Panc1 (cell line): ENCODE measurements at regions not wholly inside any gene's neighbourhood (a gene's known extent, or its start where the extent isn't known, plus 50 kb on each side); places are given as distances from the start of the nearest gene placed in this dataset.

Source experiments
- ATAC-seq: fragments of 200-7000 bp; cut with Tn5 transposase; 2 replicates; pipeline ENCODE4 v1.9.1; 2020; ENCODE audit warnings: mild to moderate bottlenecking, moderate library complexity
- BruUV-seq: library from RNA; stranded (reverse); fragments of 400-500 nt; replicated peaks from 2 replicates; lab custom pipeline; 2021; lab: Mats Ljungman, UMichigan
- CTCF ChIA-PET: fragments of 300-600 bp; sonication (Branson Sonifier 250); formaldehyde crosslinking; loops from one replicate; lab custom pipeline; 2022; ENCODE audit warnings: antibody characterized with exemption; lab: Charles Lee
- POLR2A ChIA-PET: fragments of 300-600 bp; sonication (Branson Sonifier 250); formaldehyde crosslinking; loops from one replicate; lab custom pipeline; 2022; ENCODE audit warnings: antibody characterized with exemption; lab: Charles Lee
- DNase-seq: peaks from one replicate; pipeline ENCODE4 v3.0.0-alpha.2; 2010; ENCODE audit warnings: low read depth, low spot score
- H3K27ac ChIP-seq: 2 replicates; pipeline ENCODE4 v1.5.1; 2011; ENCODE audit warnings: mild to moderate bottlenecking, low read length, inconsistent platforms
- H3K27me3 ChIP-seq: fragments of 200-500 bp; sonication (Bioruptor generic); 2 replicates; pipeline ENCODE4 v1.6.0; 2014; ENCODE audit warnings: low read length, inconsistent platforms; ENCODE audit not compliant: control insufficient read depth, insufficient read depth
- H3K36me3 ChIP-seq: fragments of 200-500 bp; sonication (Bioruptor generic); 2 replicates; pipeline ENCODE4 v1.5.1; 2014; ENCODE audit warnings: inconsistent platforms, mild to moderate bottlenecking, low read length, moderate library complexity; ENCODE audit not compliant: control insufficient read depth, insufficient read depth
- H3K4me1 ChIP-seq: 2 replicates; pipeline ENCODE4 v1.5.1; 2011; ENCODE audit warnings: inconsistent platforms, mild to moderate bottlenecking, low read length, moderate library complexity; ENCODE audit not compliant: control insufficient read depth, insufficient read depth
- H3K4me3 ChIP-seq, 2 experiments: 2 replicates each; pipeline ENCODE4 v1.5.1; 2011 to 2012; ENCODE audit warnings: low read depth in 2 of 2, low read length in 2 of 2, mild to moderate bottlenecking in 2 of 2, inconsistent platforms in 1 of 2, moderate library complexity in 1 of 2
- H3K9me3 ChIP-seq: fragments of 200-500 bp; sonication (Bioruptor generic); 2 replicates; pipeline ENCODE4 v1.5.1; 2014; ENCODE audit warnings: low read depth, mild to moderate bottlenecking, inconsistent platforms, low read length, moderate library complexity; ENCODE audit not compliant: control insufficient read depth, insufficient read depth
- CTCF ChIP-seq: fragments of 450-650 bp; IDR thresholded peaks from 2 replicates; pipeline ENCODE4 v1.5.1; 2017; ENCODE audit warnings: mild to moderate bottlenecking
- POLR2AphosphoS5 ChIP-seq: IDR thresholded peaks from 2 replicates; pipeline ENCODE4 v1.6.1; 2012; ENCODE audit warnings: mild to moderate bottlenecking, low read depth, low read length, moderate library complexity
- REST ChIP-seq, 2 experiments: IDR thresholded peaks; 2 replicates each; pipeline ENCODE4 v1.6.1; 2011 to 2012; ENCODE audit warnings: low read depth in 2 of 2, control low read depth in 1 of 2, low read length in 1 of 2, mild to moderate bottlenecking in 1 of 2, moderate library complexity in 1 of 2; ENCODE audit not compliant: insufficient read depth in 1 of 2
- SIN3A ChIP-seq: IDR thresholded peaks from 2 replicates; pipeline ENCODE4 v1.6.1; 2012; ENCODE audit warnings: low read depth, mild to moderate bottlenecking, low read length, moderate library complexity, borderline replicate concordance; ENCODE audit not compliant: insufficient read depth
- TCF7L2 ChIP-seq: IDR thresholded peaks from 2 replicates; pipeline ENCODE4 v1.6.1; 2011; ENCODE audit warnings: mild to moderate bottlenecking, low read depth, low read length, inconsistent platforms
- in situ Hi-C: cut with HindIII; loops from 2 replicates; pipeline ENCODE4 v1.10.0; 2016; ENCODE audit warnings: low sequenced_read_pairs, low pct_unique_long_range_greater_than_20kb
- intact Hi-C: fragments of 100-400 bp; cut with micrococcal nuclease; formaldehyde crosslinking; loops from one replicate; pipeline ENCODE4 v1.10.0; 2022; ENCODE audit not compliant: unreplicated experiment

GRCh38 chr17:31684901-31685300 lies 174.1 kb downstream of the COPRS start:
- no peak overlapping the region for H3K27ac ChIP-seq
- BruUV-seq, result no TSS peak
- POLR2A ChIA-PET, result no interaction called here
- in situ Hi-C loops, result no loop called here
- no peaks in the 10 kb centered on the region for H3K4me1 ChIP-seq
- H3K4me3 ChIP-seq, result no peak overlapping the region
- TF ChIP-seq POLR2AphosphoS5 (no peak), REST (IDR thresholded peaks at IDR 0.05; ENCODE audit: insufficient read depth in 1 of 2, low read depth in 2 of 2, low read length in 1 of 2) (no peak), SIN3A (no peak), CTCF (no peak), TCF7L2 (no peak)
- intact Hi-C loops, result no loop called here
- CTCF ChIA-PET, result no interaction called here
- no peaks in the 10 kb centered on the region for H3K27me3 ChIP-seq
- no peaks in the 10 kb centered on the region for H3K36me3 ChIP-seq
- no peaks in the 10 kb centered on the region for H3K9me3 ChIP-seq
- ATAC-seq (no peak), DNase-seq (no peak)

GRCh38 chr17:31680126-31680525 lies 178.9 kb downstream of the COPRS start:
- Histone ChIP-seq H3K27ac (no peak overlapping the region), H3K36me3 (no peaks in the 10 kb centered on the region), H3K4me3 (no peak overlapping the region), H3K27me3 (no peaks in the 10 kb centered on the region), H3K9me3 (no peaks in the 10 kb centered on the region), H3K4me1 (peaks cover 3% of the 10 kb centered on the region; the same call in 1 of the 2 replicates)
- TF ChIP-seq REST (IDR thresholded peaks at IDR 0.05; ENCODE audit: insufficient read depth in 1 of 2, low read depth in 2 of 2, low read length in 1 of 2), result no peak
- no peak for TF ChIP-seq POLR2AphosphoS5
- no peak for TF ChIP-seq TCF7L2
- no peak for TF ChIP-seq SIN3A
- BruUV-seq, result no TSS peak
- intact Hi-C loops, result no loop called here
- POLR2A ChIA-PET, result no interaction called here
- ATAC-seq (no peak), DNase-seq (no peak)
- in situ Hi-C loops, result no loop called here
- CTCF ChIA-PET, result no interaction called here
